GM10266 (cell line): ENCODE measurements at regions not wholly inside any gene's neighbourhood (a gene's known extent, or its start where the extent isn't known, plus 50 kb on each side); places are given as distances from the start of the nearest gene placed in this dataset.

Source experiments
- DNase-seq: peaks from one replicate; pipeline ENCODE4 v3.0.0; 2012; ENCODE audit errors: extremely low spot score
- CTCF ChIP-seq: IDR thresholded peaks from 2 replicates; pipeline ENCODE4 v1.5.1; 2012; ENCODE audit warnings: mild to moderate bottlenecking, low read depth; ENCODE audit not compliant: control insufficient read depth, insufficient read depth; ENCODE audit errors: missing control alignments

GRCh38 chr2:8422450-8422800 is 259.4 kb upstream of the ID2 start:
- no peak for TF ChIP-seq CTCF
- DNase-seq = no peak

GRCh38 chr2:8424997-8425900 is 256.6 kb upstream of the ID2 start:
- no peak for TF ChIP-seq CTCF
- DNase-seq = no peak

GRCh38 chr2:8426550-8426949 is 255.3 kb upstream of the ID2 start:
- no peak for TF ChIP-seq CTCF

GRCh38 chr2:8427211-8427610 is 254.6 kb upstream of the ID2 start:
- no peak for DNase-seq

More at GRCh38 chr2:8426550-8426949, 255.3 kb upstream of the ID2 start:
- DNase-seq = no peak

GRCh38 chr2:8430628-8431027 is 251.2 kb upstream of the ID2 start:
- TF ChIP-seq CTCF = no peak
- no peak for DNase-seq

More at GRCh38 chr2:8427211-8427610, 254.6 kb upstream of the ID2 start:
- no peak for TF ChIP-seq CTCF

GRCh38 chr2:8431446-8432125 is 250.3 kb upstream of the ID2 start:
- DNase-seq = no peak
- TF ChIP-seq CTCF = no peak
